Left ventricle myocardium inferior (tissue), 1 donor: ENCODE measurements at regions not wholly inside any gene's neighbourhood (a gene's known extent, or its start where the extent isn't known, plus 50 kb on each side); places are given as distances from the start of the nearest gene placed in this dataset. TPM values are rescaled to one million over a fixed set of nuclear protein-coding genes. Genes with fewer than 3 reads are reported as not detected.

Experiments used
- DNase-seq: peaks from one replicate; pipeline ENCODE4 v3.0.0-alpha.2; 2020
- H3K27ac ChIP-seq: fragments of 200-600 bp; replicated peaks from 2 replicates; pipeline ENCODE4 v1.8.0; 2021
- H3K27me3 ChIP-seq: fragments of 200-600 bp; 2 replicates; pipeline ENCODE4 v1.8.0; 2021; ENCODE audit warnings: low read depth
- H3K36me3 ChIP-seq: fragments of 200-600 bp; 2 replicates; pipeline ENCODE4 v1.8.0; 2021
- H3K4me1 ChIP-seq: fragments of 200-600 bp; 2 replicates; pipeline ENCODE4 v1.8.0; 2021
- H3K4me3 ChIP-seq: fragments of 200-600 bp; 2 replicates; pipeline ENCODE4 v1.8.0; 2021; ENCODE audit warnings: mild to moderate bottlenecking, moderate library complexity
- H3K9me3 ChIP-seq: fragments of 200-600 bp; replicated peaks from 2 replicates; pipeline ENCODE4 v1.8.0; 2021
- intact Hi-C: fragments of 100-400 bp; cut with micrococcal nuclease; formaldehyde crosslinking; loops from one replicate; pipeline ENCODE4 v1.11.0; 2022
- microRNA-seq: library from miRNA; unstranded; fragments of <30 nt; microRNA quantifications from one replicate; pipeline ENCODE4 v1.2.0, GENCODE V29; 2020
- TF ChIP-seq, protein P1 (sequence below): fragments of 200-600 bp; IDR thresholded peaks from 2 replicates; pipeline ENCODE4 v1.8.0; 2021; ENCODE audit warnings: antibody characterized with exemption, mild to moderate bottlenecking, borderline replicate concordance
- donor health status: DM: no; HTN: yes; CAD: no; lungs with severe emphysema.

DNA sequence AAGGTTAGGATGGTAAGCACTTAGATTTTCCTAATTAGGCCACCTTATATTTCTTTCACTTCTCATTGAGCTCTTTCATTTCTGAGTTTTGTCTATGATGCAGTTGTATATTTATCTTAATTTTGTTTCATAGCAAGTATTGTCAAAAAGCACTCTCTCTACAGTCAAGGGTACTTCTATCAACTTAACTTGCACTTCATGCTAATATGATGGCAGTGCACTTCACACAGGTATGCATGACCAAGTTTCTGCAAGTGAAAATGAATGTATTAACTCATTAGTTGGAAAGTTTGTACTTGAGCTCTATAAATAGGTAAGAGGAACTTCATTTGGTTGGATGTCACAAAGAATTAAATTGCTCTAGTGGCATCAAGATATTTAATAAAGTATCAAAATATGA lies 51.5 kb upstream of the CDH19 start:
- no peak for DNase-seq
- intact Hi-C loops: no loop called here
- H3K9me3 ChIP-seq: no peaks in the 10 kb centered on the region
- H3K36me3 ChIP-seq: no peaks in the 10 kb centered on the region
- no peak overlapping the region for H3K27ac ChIP-seq
- H3K27me3 ChIP-seq: no peaks in the 10 kb centered on the region
- TF ChIP-seq, protein P1, sequence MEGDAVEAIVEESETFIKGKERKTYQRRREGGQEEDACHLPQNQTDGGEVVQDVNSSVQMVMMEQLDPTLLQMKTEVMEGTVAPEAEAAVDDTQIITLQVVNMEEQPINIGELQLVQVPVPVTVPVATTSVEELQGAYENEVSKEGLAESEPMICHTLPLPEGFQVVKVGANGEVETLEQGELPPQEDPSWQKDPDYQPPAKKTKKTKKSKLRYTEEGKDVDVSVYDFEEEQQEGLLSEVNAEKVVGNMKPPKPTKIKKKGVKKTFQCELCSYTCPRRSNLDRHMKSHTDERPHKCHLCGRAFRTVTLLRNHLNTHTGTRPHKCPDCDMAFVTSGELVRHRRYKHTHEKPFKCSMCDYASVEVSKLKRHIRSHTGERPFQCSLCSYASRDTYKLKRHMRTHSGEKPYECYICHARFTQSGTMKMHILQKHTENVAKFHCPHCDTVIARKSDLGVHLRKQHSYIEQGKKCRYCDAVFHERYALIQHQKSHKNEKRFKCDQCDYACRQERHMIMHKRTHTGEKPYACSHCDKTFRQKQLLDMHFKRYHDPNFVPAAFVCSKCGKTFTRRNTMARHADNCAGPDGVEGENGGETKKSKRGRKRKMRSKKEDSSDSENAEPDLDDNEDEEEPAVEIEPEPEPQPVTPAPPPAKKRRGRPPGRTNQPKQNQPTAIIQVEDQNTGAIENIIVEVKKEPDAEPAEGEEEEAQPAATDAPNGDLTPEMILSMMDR: no peak
- H3K4me1 ChIP-seq: no peaks in the 10 kb centered on the region
- H3K4me3 ChIP-seq: no peak overlapping the region

Small RNA genes lying in the stretch of these regions (microRNA-seq; reads per million reads assigned to microRNA genes)
- not detected for gene MIR5011
